ENCODE measurements at regions not wholly inside any gene's neighbourhood (a gene's known extent, or its start where the extent isn't known, plus 50 kb on each side); places are given as distances from the start of the nearest gene placed in this dataset.

DNA sequence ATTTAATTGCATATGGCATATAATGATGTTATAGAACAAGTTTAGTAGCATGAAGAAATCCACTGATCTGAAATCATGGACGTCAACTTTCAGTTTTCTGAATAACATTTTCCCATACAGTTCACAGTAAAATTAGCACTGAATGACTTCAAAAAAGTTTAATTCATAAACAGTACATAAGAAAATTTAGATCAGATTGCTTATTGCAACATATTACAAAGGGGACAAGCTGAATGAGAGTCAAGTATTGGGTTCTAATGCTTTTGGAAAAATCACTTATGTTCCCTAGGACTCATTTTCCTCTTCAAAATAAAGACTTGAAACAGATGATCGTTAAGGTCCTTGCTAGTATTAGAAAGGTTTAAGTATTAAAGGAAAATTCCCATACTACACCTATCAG is 898.3 kb upstream of the INTU start:
- TF ChIP-seq, protein P1, sequence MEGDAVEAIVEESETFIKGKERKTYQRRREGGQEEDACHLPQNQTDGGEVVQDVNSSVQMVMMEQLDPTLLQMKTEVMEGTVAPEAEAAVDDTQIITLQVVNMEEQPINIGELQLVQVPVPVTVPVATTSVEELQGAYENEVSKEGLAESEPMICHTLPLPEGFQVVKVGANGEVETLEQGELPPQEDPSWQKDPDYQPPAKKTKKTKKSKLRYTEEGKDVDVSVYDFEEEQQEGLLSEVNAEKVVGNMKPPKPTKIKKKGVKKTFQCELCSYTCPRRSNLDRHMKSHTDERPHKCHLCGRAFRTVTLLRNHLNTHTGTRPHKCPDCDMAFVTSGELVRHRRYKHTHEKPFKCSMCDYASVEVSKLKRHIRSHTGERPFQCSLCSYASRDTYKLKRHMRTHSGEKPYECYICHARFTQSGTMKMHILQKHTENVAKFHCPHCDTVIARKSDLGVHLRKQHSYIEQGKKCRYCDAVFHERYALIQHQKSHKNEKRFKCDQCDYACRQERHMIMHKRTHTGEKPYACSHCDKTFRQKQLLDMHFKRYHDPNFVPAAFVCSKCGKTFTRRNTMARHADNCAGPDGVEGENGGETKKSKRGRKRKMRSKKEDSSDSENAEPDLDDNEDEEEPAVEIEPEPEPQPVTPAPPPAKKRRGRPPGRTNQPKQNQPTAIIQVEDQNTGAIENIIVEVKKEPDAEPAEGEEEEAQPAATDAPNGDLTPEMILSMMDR (IDR thresholded peaks at IDR 0.05): no peak
- TF ChIP-seq POLR2AphosphoS5 (IDR thresholded peaks at IDR 0.05; ENCODE audit: insufficient read depth in 1 of 2, low read depth in 1 of 2) (no peak), POLR2A (IDR thresholded peaks at IDR 0.05) (no peak)
